Type B pancreatic cell (in vitro differentiated cells): ENCODE measurements at regions not wholly inside any gene's neighbourhood (a gene's known extent, or its start where the extent isn't known, plus 50 kb on each side); places are given as distances from the start of the nearest gene placed in this dataset.
A peak's percentile ranks its signal among the peaks of the same experiment; 100 is the strongest.
"Not testable (repeated sequence)": the region's sequence is repeated elsewhere in the genome, so short reads cannot be mapped to it uniquely, and the experiment has no call there.

Experiments
- DNase-seq: peaks from one replicate; pipeline ENCODE4 v3.0.0; 2021; ENCODE audit warnings: mixed read lengths; ENCODE audit not compliant: unreplicated experiment; ENCODE audit errors: extremely low spot score
- H3K27ac Mint-ChIP-seq: 2 replicates; pipeline ENCODE4 v1.8.0; 2021; ENCODE audit warnings: mild to moderate bottlenecking, mixed read lengths
- H3K27me3 Mint-ChIP-seq: 2 replicates; pipeline ENCODE4 v1.8.0; 2021; ENCODE audit warnings: mixed read lengths
- H3K36me3 Mint-ChIP-seq: 2 replicates; pipeline ENCODE4 v1.8.0; 2021; ENCODE audit warnings: mixed read lengths
- H3K4me1 Mint-ChIP-seq: one replicate; pipeline ENCODE4 v1.8.0; 2021; ENCODE audit warnings: mixed read lengths; ENCODE audit not compliant: unreplicated experiment
- H3K4me3 Mint-ChIP-seq: 2 replicates; pipeline ENCODE4 v1.8.0; 2021; ENCODE audit warnings: mild to moderate bottlenecking, mixed read lengths
- H3K9me3 Mint-ChIP-seq: 2 replicates; pipeline ENCODE4 v1.8.0; 2021; ENCODE audit warnings: mixed read lengths
- TF ChIP-seq, protein P1 (sequence below): fragments of 200-600 bp; sonication (generic); conservative IDR thresholded peaks from 2 replicates; pipeline ENCODE4 v1.5.0; 2021; ENCODE audit warnings: antibody characterized with exemption, mild to moderate bottlenecking

DNA sequence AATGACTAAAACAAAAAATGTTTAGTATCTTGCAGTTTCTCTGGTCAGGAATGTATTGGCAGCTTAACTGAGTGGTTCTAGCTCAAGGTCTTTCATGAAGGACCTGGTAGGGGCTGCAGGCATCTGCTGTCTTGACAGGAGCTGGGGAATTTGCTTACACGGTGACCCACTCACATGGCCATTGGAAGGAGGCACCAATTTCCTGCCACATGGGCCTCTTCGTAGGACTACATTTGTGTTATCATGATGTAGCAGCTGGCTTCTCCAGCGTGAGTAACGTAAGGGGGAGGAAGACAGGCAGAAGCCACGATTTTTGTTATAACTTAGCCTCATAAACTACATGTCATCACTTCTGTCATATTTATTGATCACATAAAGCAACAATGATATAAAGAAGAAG lies 376.3 kb downstream of the AMY1C start:
- Mint-ChIP-seq H3K4me3 (no peak overlapping the region), H3K36me3 (no peaks in the 10 kb centered on the region), H3K27ac (no peak overlapping the region), H3K27me3 (no peaks in the 10 kb centered on the region), H3K9me3 (no peaks in the 10 kb centered on the region), H3K4me1 (no peaks in the 10 kb centered on the region)
- TF ChIP-seq, protein P1, sequence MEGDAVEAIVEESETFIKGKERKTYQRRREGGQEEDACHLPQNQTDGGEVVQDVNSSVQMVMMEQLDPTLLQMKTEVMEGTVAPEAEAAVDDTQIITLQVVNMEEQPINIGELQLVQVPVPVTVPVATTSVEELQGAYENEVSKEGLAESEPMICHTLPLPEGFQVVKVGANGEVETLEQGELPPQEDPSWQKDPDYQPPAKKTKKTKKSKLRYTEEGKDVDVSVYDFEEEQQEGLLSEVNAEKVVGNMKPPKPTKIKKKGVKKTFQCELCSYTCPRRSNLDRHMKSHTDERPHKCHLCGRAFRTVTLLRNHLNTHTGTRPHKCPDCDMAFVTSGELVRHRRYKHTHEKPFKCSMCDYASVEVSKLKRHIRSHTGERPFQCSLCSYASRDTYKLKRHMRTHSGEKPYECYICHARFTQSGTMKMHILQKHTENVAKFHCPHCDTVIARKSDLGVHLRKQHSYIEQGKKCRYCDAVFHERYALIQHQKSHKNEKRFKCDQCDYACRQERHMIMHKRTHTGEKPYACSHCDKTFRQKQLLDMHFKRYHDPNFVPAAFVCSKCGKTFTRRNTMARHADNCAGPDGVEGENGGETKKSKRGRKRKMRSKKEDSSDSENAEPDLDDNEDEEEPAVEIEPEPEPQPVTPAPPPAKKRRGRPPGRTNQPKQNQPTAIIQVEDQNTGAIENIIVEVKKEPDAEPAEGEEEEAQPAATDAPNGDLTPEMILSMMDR: no peak
- DNase-seq: no peak

DNA sequence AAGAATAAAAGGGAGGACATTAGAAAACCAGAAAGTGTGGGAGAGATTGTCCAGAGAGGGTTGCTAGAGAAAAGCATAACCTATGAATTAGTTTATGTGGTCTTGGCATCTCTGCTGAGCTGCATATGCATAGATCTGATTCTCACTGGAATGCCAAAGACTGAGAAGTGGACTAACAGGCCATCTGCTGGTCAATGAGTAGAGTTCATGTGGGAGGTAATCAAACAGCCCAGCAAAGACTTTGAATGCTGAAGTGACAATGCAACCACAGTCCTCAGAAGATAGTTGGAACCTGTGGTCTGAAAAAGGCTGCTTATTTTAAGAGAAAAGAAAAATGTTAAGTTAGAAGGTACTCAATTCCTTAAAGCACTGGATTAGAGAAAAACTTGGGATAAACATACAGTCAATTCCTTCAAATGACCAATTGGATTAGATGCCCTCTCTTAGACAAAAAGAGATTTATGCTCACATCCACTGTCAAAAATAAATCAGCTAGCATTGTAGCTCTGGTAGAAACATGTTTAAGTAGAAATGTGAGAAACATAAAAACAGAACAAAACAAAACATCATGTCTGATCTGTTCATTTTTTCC lies 382.8 kb downstream of the AMY1C start:
- Mint-ChIP-seq H3K4me3 (no peak overlapping the region), H3K27ac (no peak overlapping the region), H3K9me3 (peaks cover 9% of the 10 kb centered on the region), H3K27me3 (peaks cover 5% of the 10 kb centered on the region), H3K36me3 (no peaks in the 10 kb centered on the region), H3K4me1 (no peaks in the 10 kb centered on the region)
- TF ChIP-seq, protein P1: peak; percentile 76
- DNase-seq: no peak

DNA sequence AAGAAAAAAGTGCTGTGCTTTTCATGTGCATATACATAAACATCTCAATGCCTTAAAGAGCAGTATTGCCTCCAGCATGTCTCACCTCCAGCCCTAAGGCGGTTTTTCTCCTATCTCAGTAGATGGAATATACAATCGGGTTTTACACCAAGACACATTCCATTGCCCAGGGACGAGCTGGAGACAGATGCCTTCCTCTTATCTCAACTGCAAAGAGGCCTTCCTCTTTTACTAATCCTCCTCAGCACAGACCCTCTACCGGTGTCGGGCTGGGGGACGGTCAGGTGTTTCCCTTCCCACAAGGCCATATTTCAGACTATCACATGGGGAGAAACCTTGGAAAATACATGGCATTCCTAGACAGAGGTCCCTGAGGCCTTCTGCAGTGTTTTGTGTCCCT lies 385.3 kb downstream of the AMY1C start:
- not testable (repeated sequence) for H3K9me3 Mint-ChIP-seq, H3K4me3 Mint-ChIP-seq, H3K36me3 Mint-ChIP-seq, DNase-seq, H3K27me3 Mint-ChIP-seq, H3K27ac Mint-ChIP-seq, H3K4me1 Mint-ChIP-seq

DNA sequence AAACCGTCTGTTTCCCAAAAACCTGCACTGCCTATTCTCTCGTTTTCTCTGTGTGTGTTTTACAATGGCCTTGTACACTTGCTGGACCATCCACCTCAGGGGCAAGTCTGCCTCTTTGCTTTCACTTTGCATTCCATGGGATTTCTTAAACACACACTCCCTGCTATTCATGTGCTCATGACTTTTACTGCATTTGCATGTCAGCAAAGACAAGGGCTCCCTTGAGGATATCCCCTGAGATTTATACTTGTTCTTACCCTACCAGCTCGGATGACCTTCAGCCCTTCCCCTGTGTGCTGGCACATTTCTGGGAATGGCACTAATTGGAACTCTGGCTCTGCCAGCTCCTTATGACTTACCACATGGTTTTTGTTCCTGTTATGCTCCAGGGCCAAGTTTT lies 386.9 kb downstream of the AMY1C start:
- Mint-ChIP-seq H3K4me3 (no peak overlapping the region), H3K4me1 (no peaks in the 10 kb centered on the region), H3K27ac (no peak overlapping the region), H3K27me3 (peaks cover 5% of the 10 kb centered on the region), H3K9me3 (peaks cover 9% of the 10 kb centered on the region), H3K36me3 (no peaks in the 10 kb centered on the region)
- DNase-seq: no peak
- TF ChIP-seq, protein P1: no peak

DNA sequence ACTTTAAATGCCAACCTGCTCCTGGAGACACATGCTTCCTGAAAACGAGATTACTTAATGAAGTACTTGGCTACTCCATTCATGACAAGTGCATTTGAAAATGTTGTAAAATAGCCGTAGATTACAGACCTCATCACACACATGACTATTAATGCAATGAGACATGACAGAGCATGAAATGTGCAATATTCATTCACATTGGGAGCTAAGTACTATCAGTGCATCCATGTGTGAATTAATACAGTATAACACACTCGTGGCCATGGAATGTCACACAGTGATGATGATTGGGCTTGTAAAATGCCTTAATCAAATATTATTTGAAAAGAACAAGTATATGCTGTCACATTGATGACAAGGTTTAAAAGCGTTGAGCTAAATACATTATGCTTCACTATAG lies 407.0 kb downstream of the AMY1C start:
- no peaks in the 10 kb centered on the region for H3K4me1 Mint-ChIP-seq
- no peak for DNase-seq
- no peaks in the 10 kb centered on the region for H3K9me3 Mint-ChIP-seq
- TF ChIP-seq, protein P1: no peak
- no peaks in the 10 kb centered on the region for H3K27me3 Mint-ChIP-seq
- no peak overlapping the region for H3K4me3 Mint-ChIP-seq
- no peaks in the 10 kb centered on the region for H3K36me3 Mint-ChIP-seq
- H3K27ac Mint-ChIP-seq: no peak overlapping the region

DNA sequence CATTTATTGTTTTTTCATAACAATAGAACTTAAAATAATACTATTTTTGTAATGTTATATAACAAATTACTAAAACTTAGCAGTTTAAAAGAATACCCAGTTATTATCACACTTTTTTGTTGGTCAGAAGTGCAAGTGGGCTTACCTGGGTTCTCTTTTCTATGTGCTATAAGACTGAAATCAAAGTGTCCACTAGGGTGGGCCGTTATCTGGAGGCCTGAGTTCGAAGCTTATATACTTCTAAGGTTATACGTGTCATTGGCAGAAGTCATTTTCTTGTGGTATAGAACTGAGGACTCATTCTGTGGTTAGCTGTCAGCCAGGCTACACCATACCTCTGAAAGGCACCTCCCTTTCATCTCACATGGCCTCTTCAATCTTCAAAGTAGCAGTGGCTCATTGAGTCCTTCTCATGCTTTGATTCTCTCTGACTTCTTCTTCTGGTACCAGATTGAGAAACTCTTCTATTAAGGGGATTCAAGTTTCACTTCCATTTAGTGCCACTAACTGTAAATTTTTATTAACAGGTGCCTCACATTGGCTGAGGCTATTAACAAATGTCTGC lies 414.3 kb downstream of the AMY1C start:
- no peaks in the 10 kb centered on the region for H3K27me3 Mint-ChIP-seq
- TF ChIP-seq, protein P1: no peak
- no peaks in the 10 kb centered on the region for H3K4me1 Mint-ChIP-seq
- H3K27ac Mint-ChIP-seq: no peak overlapping the region
- DNase-seq: no peak
- H3K4me3 Mint-ChIP-seq: no peak overlapping the region
- no peaks in the 10 kb centered on the region for H3K9me3 Mint-ChIP-seq
- H3K36me3 Mint-ChIP-seq: no peaks in the 10 kb centered on the region
